IMR-90 (cell line): ENCODE measurements at regions not wholly inside any gene's neighbourhood (a gene's known extent, or its start where the extent isn't known, plus 50 kb on each side); places are given as distances from the start of the nearest gene placed in this dataset.

ENCODE experiments used
- ATAC-seq: fragments of 200-7000 bp; cut with Tn5 transposase; 2 replicates; pipeline ENCODE4 v1.9.1; 2020; ENCODE audit warnings: low read depth, mild to moderate bottlenecking, moderate library complexity
- BruUV-seq: library from RNA; stranded (reverse); fragments of 400-500 nt; replicated peaks from 2 replicates; lab custom pipeline; 2021; lab: Mats Ljungman, UMichigan
- CTCF ChIA-PET: fragments of 300-600 bp; formaldehyde crosslinking; extraction: SDS; loops from one replicate; lab custom pipeline; 2021; ENCODE audit warnings: antibody characterized with exemption; lab: Yijun Ruan, JAX
- POLR2A ChIA-PET: fragments of 300-600 bp; sonication (Branson Sonifier 250); formaldehyde crosslinking; loops from one replicate; lab custom pipeline; 2022; ENCODE audit warnings: antibody characterized with exemption; ENCODE audit not compliant: unreplicated experiment; lab: Charles Lee
- DNase-seq: peaks from one replicate; pipeline ENCODE4 v3.0.0; 2013
- H2AFZ ChIP-seq: replicated peaks from 2 replicates; pipeline ENCODE3; 2013; ENCODE audit warnings: low read length, mild to moderate bottlenecking; ENCODE audit not compliant: poor library complexity
- H2AK5ac ChIP-seq: 2 replicates; pipeline ENCODE4 v1.6.1; 2013; ENCODE audit warnings: low read depth, low read length, inconsistent platforms
- H2AK9ac ChIP-seq: replicated peaks from 2 replicates; pipeline ENCODE3; 2013; ENCODE audit warnings: mild to moderate bottlenecking, low read depth, low read length, moderate library complexity; ENCODE audit not compliant: poor library complexity
- H2BK120ac ChIP-seq: 2 replicates; pipeline ENCODE4 v1.6.1; 2013; ENCODE audit warnings: low read depth, low read length, inconsistent platforms
- H2BK15ac ChIP-seq: 3 replicates; pipeline ENCODE4 v1.6.1; 2013; ENCODE audit warnings: low read depth, low read length, inconsistent platforms
- H2BK20ac ChIP-seq: 2 replicates; pipeline ENCODE4 v1.6.1; 2013; ENCODE audit warnings: low read depth, mild to moderate bottlenecking, inconsistent platforms, low read length, moderate library complexity
- H2BK5ac ChIP-seq: 2 replicates; pipeline ENCODE4 v1.6.1; 2013; ENCODE audit warnings: mild to moderate bottlenecking, low read depth, low read length, inconsistent platforms; ENCODE audit not compliant: poor library complexity, severe bottlenecking
- H3K14ac ChIP-seq: replicated peaks from 2 replicates; pipeline ENCODE4 v1.6.1; 2013; ENCODE audit warnings: low read depth, low read length, inconsistent platforms
- H3K18ac ChIP-seq: 2 replicates; pipeline ENCODE4 v1.6.1; 2013; ENCODE audit warnings: low read depth, low read length, control low read depth
- H3K23ac ChIP-seq: 2 replicates; pipeline ENCODE4 v1.6.1; 2013; ENCODE audit warnings: low read depth, low read length, inconsistent platforms
- H3K27ac ChIP-seq: 2 replicates; pipeline ENCODE4 v1.5.1; 2013; ENCODE audit warnings: mild to moderate bottlenecking, control low read depth, low read length; ENCODE audit not compliant: insufficient read depth
- H3K27me3 ChIP-seq: 2 replicates; pipeline ENCODE4 v1.6.1; 2013; ENCODE audit warnings: low read length; ENCODE audit not compliant: control insufficient read depth, insufficient read depth
- H3K36me3 ChIP-seq: 2 replicates; pipeline ENCODE4 v1.6.1; 2013; ENCODE audit warnings: low read length, mixed read lengths; ENCODE audit not compliant: control insufficient read depth, insufficient read depth
- H3K4ac ChIP-seq: 2 replicates; pipeline ENCODE4 v1.6.1; 2013; ENCODE audit warnings: low read depth, low read length, inconsistent platforms
- H3K4me1 ChIP-seq: 2 replicates; pipeline ENCODE4 v1.6.1; 2013; ENCODE audit warnings: low read length, mixed read lengths; ENCODE audit not compliant: control insufficient read depth, insufficient read depth
- H3K4me2 ChIP-seq: 2 replicates; pipeline ENCODE4 v1.6.1; 2013; ENCODE audit warnings: low read depth, mild to moderate bottlenecking, control low read depth, low read length, moderate library complexity
- H3K4me3 ChIP-seq: 2 replicates; pipeline ENCODE4 v1.5.1; 2013; ENCODE audit warnings: low read depth, mild to moderate bottlenecking, control low read depth, low read length, moderate library complexity; ENCODE audit not compliant: insufficient read depth
- H3K56ac ChIP-seq: 2 replicates; pipeline ENCODE4 v1.6.1; 2013; ENCODE audit warnings: low read length, inconsistent platforms; ENCODE audit not compliant: insufficient read depth; ENCODE audit errors: extremely low read depth
- H3K79me1 ChIP-seq, 2 experiments: 2 replicates each; pipeline ENCODE4 v1.6.1; 2013; ENCODE audit warnings: low read length in 2 of 2, inconsistent platforms in 1 of 2, low read depth in 1 of 2
- H3K9ac ChIP-seq: 2 replicates; pipeline ENCODE4 v1.6.1; 2013; ENCODE audit warnings: low read depth, low read length, control low read depth
- H3K9me1 ChIP-seq: 2 replicates; pipeline ENCODE4 v1.6.1; 2013; ENCODE audit warnings: low read length, inconsistent platforms; ENCODE audit not compliant: insufficient read depth
- H3K9me3 ChIP-seq: 2 replicates; pipeline ENCODE4 v1.6.1; 2013; ENCODE audit warnings: low read length; ENCODE audit not compliant: control insufficient read depth, insufficient read depth
- H4K20me1 ChIP-seq: 2 replicates; pipeline ENCODE4 v1.6.1; 2013; ENCODE audit warnings: low read length, inconsistent platforms; ENCODE audit not compliant: insufficient read depth
- H4K5ac ChIP-seq: 2 replicates; pipeline ENCODE4 v1.6.1; 2013; ENCODE audit warnings: mild to moderate bottlenecking, low read depth, low read length, control low read depth
- H4K8ac ChIP-seq, 2 experiments: 2 replicates each; pipeline ENCODE4 v1.6.1; 2013; ENCODE audit warnings: low read depth in 2 of 2, low read length in 2 of 2, control low read depth in 1 of 2, inconsistent platforms in 1 of 2
- H4K91ac ChIP-seq: 2 replicates; pipeline ENCODE4 v1.6.1; 2013; ENCODE audit warnings: low read depth, low read length, inconsistent platforms; ENCODE audit not compliant: insufficient read depth
- BHLHE40 ChIP-seq: fragments of 150-350 bp; IDR thresholded peaks from 2 replicates; pipeline ENCODE4 v1.6.1; 2016; ENCODE audit warnings: mild to moderate bottlenecking, low read depth, low read length
- CEBPB ChIP-seq: IDR thresholded peaks from 2 replicates; pipeline ENCODE4 v1.6.1; 2012; ENCODE audit warnings: low read depth, low read length, improper control_type of control experiment
- CHD1 ChIP-seq: IDR thresholded peaks from 2 replicates; pipeline ENCODE4 v1.6.1; 2012; ENCODE audit warnings: low read depth, low read length, improper control_type of control experiment
- CTCF ChIP-seq: conservative IDR thresholded peaks from 2 replicates; pipeline ENCODE4 v1.5.1; 2012; ENCODE audit warnings: mild to moderate bottlenecking, low read depth, low read length, improper control_type of control experiment
- ELK1 ChIP-seq: fragments of 150-350 bp; IDR thresholded peaks from 2 replicates; pipeline ENCODE4 v1.6.1; 2016; ENCODE audit warnings: low read depth, mild to moderate bottlenecking, low read length, moderate library complexity, borderline replicate concordance
- FOS ChIP-seq: fragments of 150-350 bp; IDR thresholded peaks from 2 replicates; pipeline ENCODE4 v1.6.1; 2016; ENCODE audit warnings: low read depth, low read length
- MAFK ChIP-seq: IDR thresholded peaks from 2 replicates; pipeline ENCODE4 v1.6.1; 2012; ENCODE audit warnings: low read depth, low read length, improper control_type of control experiment
- MAZ ChIP-seq: IDR thresholded peaks from 2 replicates; pipeline ENCODE4 v1.6.1; 2012; ENCODE audit warnings: low read depth, mild to moderate bottlenecking, low read length, improper control_type of control experiment, moderate library complexity, borderline replicate concordance
- MXI1 ChIP-seq: IDR thresholded peaks from 2 replicates; pipeline ENCODE4 v1.6.1; 2012; ENCODE audit warnings: low read depth, mild to moderate bottlenecking, low read length, moderate library complexity, borderline replicate concordance
- NFE2L2 ChIP-seq: fragments of 150-350 bp; IDR thresholded peaks from 2 replicates; pipeline ENCODE4 v1.6.1; 2016; ENCODE audit warnings: low read depth, mild to moderate bottlenecking, low read length
- POLR2A ChIP-seq: IDR thresholded peaks from 2 replicates; pipeline ENCODE4 v1.6.1; 2012; ENCODE audit warnings: mild to moderate bottlenecking, low read depth, low read length
- RAD21 ChIP-seq: IDR thresholded peaks from 2 replicates; pipeline ENCODE4 v1.6.1; 2012; ENCODE audit warnings: low read length, improper control_type of control experiment
- RCOR1 ChIP-seq: IDR thresholded peaks from 2 replicates; pipeline ENCODE4 v1.6.1; 2012; ENCODE audit warnings: mild to moderate bottlenecking, low read length, improper control_type of control experiment; ENCODE audit not compliant: insufficient replicate concordance
- RFX5 ChIP-seq: IDR thresholded peaks from 2 replicates; pipeline ENCODE4 v1.8.0; 2012; ENCODE audit warnings: low read depth, mild to moderate bottlenecking, low read length, moderate library complexity
- SMC3 ChIP-seq: fragments of 150-350 bp; IDR thresholded peaks from 2 replicates; pipeline ENCODE4 v1.6.1; 2016; ENCODE audit warnings: low read depth, mild to moderate bottlenecking, antibody characterized with exemption, low read length, moderate library complexity
- USF2 ChIP-seq: fragments of 150-350 bp; IDR thresholded peaks from 2 replicates; pipeline ENCODE4 v1.6.1; 2017; ENCODE audit warnings: mild to moderate bottlenecking, antibody characterized with exemption, low read length, low read depth
- WGBS, 2 experiments: methylation state at CpG; one replicate each; pipeline versions ENCODE4 v1.1.5 to v1.1.7; 2013; ENCODE audit warnings: missing lambda C conversion rate in 2 of 2; ENCODE audit not compliant: insufficient read length in 1 of 2; ENCODE audit errors: extremely low coverage in 2 of 2; 5-methylcytosine and 5-hydroxymethylcytosine counted together
- dilution Hi-C: fragments of 300-500 bp; cut with HindIII; formaldehyde crosslinking; loops from one replicate; pipeline ENCODE4 v1.14.3; 2018; ENCODE audit warnings: low sequenced_read_pairs; ENCODE audit not compliant: unreplicated experiment
- in situ Hi-C: fragments of 300-500 bp; cut with MboI; formaldehyde crosslinking; loops from 3 replicates; pipeline ENCODE4 v1.14.3; 2019; ENCODE audit warnings: low sequenced_read_pairs, inconsistent platforms, mixed read lengths
- intact Hi-C: fragments of 100-400 bp; cut with micrococcal nuclease; formaldehyde crosslinking; loops from 2 replicates; pipeline ENCODE4 v1.10.0; 2022

- no peak overlapping the region for H2BK5ac ChIP-seq
- H3K4ac ChIP-seq = no peak overlapping the region
- no peak for TF ChIP-seq CTCF
- TF ChIP-seq CEBPB = no peak
- no peak for TF ChIP-seq POLR2A
- no peak for TF ChIP-seq MXI1
- TF ChIP-seq MAFK = no peak
- TF ChIP-seq RAD21 = no peak
- TF ChIP-seq USF2 = no peak
- no peak for TF ChIP-seq CHD1
- no peak for TF ChIP-seq BHLHE40
- TF ChIP-seq NFE2L2 = no peak
- TF ChIP-seq FOS = no peak
- TF ChIP-seq SMC3 = no peak
- TF ChIP-seq MAZ = no peak
- no peak for TF ChIP-seq ELK1
- no peak for TF ChIP-seq RFX5
- no peak for TF ChIP-seq RCOR1
- intact Hi-C loops = no loop called here
- no peak overlapping the region for H2AK9ac ChIP-seq
- H3K36me3 ChIP-seq = no peaks in the 10 kb centered on the region
- H3K4me3 ChIP-seq = no peak overlapping the region
- dilution Hi-C loops = no loop called here
- no peak overlapping the region for H4K5ac ChIP-seq
- H3K4me1 ChIP-seq = no peaks in the 10 kb centered on the region
- no peak overlapping the region for H2BK120ac ChIP-seq
- H3K4me2 ChIP-seq = no peak overlapping the region
- no peak for DNase-seq
- ATAC-seq = no peak
- no TSS peak for BruUV-seq
- no peak overlapping the region for H3K23ac ChIP-seq
- H2BK20ac ChIP-seq = no peak overlapping the region
- H3K9me1 ChIP-seq = peaks cover 3% of the 10 kb centered on the region; the same call in 1 of the 2 replicates
- H4K8ac ChIP-seq = no peak overlapping the region
- no peak overlapping the region for H2BK15ac ChIP-seq
- ChIA-PET POLR2A (no interaction called here), CTCF (no interaction called here)
- H4K91ac ChIP-seq = no peak overlapping the region; the same call in 1 of the 2 replicates
- no peaks in the 10 kb centered on the region for H3K27me3 ChIP-seq
- H3K9me3 ChIP-seq = peaks cover 13% of the 10 kb centered on the region
- H3K56ac ChIP-seq = no peak overlapping the region
- no peak overlapping the region for H3K18ac ChIP-seq
- no peak overlapping the region for H2AFZ ChIP-seq
- no peak overlapping the region for H3K14ac ChIP-seq
- H3K9ac ChIP-seq = no peak overlapping the region
- H2AK5ac ChIP-seq = no peak overlapping the region
- in situ Hi-C loops = loop anchor here (25.0 kb wide), 1 partner anchor 665 kb away; the partner anchor contains the start of gene RFESD
- no peak overlapping the region for H3K27ac ChIP-seq
- no peaks in the 10 kb centered on the region for H3K79me1 ChIP-seq
- WGBS, 2 experiments = 100% methylated on average over 1 of the region's 4 CpGs; no CpG with 5 or more reads in 1 of the 2 experiments
- H4K20me1 ChIP-seq = no peaks in the 10 kb centered on the region
These were observed 130.8 kb downstream of the PCSK1 start for GRCh38 chr5:96302174-96302738.
